ENCODE measurements at regions not wholly inside any gene's neighbourhood (a gene's known extent, or its start where the extent isn't known, plus 50 kb on each side); places are given as distances from the start of the nearest gene placed in this dataset.

- Histone ChIP-seq H3K4me1 (ENCODE audit: control insufficient read depth in 2 of 3, insufficient read depth in 2 of 3, low read depth in 1 of 3, low read length in 3 of 3) (no peaks in the 10 kb centered on the region), H3K27me3 (ENCODE audit: control insufficient read depth, insufficient read depth, low read length) (no peaks in the 10 kb centered on the region), H3K36me3 (ENCODE audit: control insufficient read depth in 2 of 3, insufficient read depth in 3 of 3, low read length in 3 of 3) (no peaks in the 10 kb centered on the region), H3K4me3 (ENCODE audit: low read length in 3 of 3) (no peak overlapping the region), H3K9me3 (ENCODE audit: control insufficient read depth in 2 of 3, insufficient read depth in 1 of 3, low read length in 3 of 3) (peaks cover 0 to 27% (median 2%) of the 10 kb centered on the region in 3 donors), H3K27ac (ENCODE audit: low read depth in 2 of 2, low read length in 2 of 2) (no peak overlapping the region), H3K9ac (ENCODE audit: low read length in 3 of 3) (no peak overlapping the region)
- intact Hi-C loops (cut with DNase I) = no loop called here
- DNase-seq = no peak
- no peak for TF ChIP-seq CTCF (IDR thresholded peaks at IDR 0.05; ENCODE audit: borderline replicate concordance, extremely low read depth, insufficient read depth)
- no peak for FAIRE-seq
Measured at GRCh38 chr12:126767334-126767733, 1499.6 kb upstream of the TMEM132C start.

- Histone ChIP-seq H3K27me3 (ENCODE audit: control insufficient read depth, insufficient read depth, low read length) (no peaks in the 10 kb centered on the region), H3K4me3 (ENCODE audit: low read length in 3 of 3) (no peak overlapping the region), H3K9ac (ENCODE audit: low read length in 3 of 3) (no peak overlapping the region), H3K36me3 (ENCODE audit: control insufficient read depth in 2 of 3, insufficient read depth in 3 of 3, low read length in 3 of 3) (no peaks in the 10 kb centered on the region), H3K4me1 (ENCODE audit: control insufficient read depth in 2 of 3, insufficient read depth in 2 of 3, low read depth in 1 of 3, low read length in 3 of 3) (no peaks in the 10 kb centered on the region), H3K27ac (ENCODE audit: low read depth in 2 of 2, low read length in 2 of 2) (no peak overlapping the region), H3K9me3 (ENCODE audit: control insufficient read depth in 2 of 3, insufficient read depth in 1 of 3, low read length in 3 of 3) (peaks cover 0 to 18% (median 2%) of the 10 kb centered on the region in 3 donors)
- no peak for DNase-seq
- intact Hi-C loops (cut with DNase I) = no loop called here
- no peak for TF ChIP-seq CTCF (IDR thresholded peaks at IDR 0.05; ENCODE audit: borderline replicate concordance, extremely low read depth, insufficient read depth)
- no peak for FAIRE-seq
Measured at GRCh38 chr12:126768517-126768916, 1498.5 kb upstream of the TMEM132C start.

GRCh38 chr12:126770188-126770587, 1496.8 kb upstream of the TMEM132C start:
- TF ChIP-seq CTCF (IDR thresholded peaks at IDR 0.05; ENCODE audit: borderline replicate concordance, extremely low read depth, insufficient read depth) = no peak
- intact Hi-C loops (cut with DNase I) = no loop called here
- Histone ChIP-seq H3K9ac (ENCODE audit: low read length in 3 of 3) (no peak overlapping the region), H3K4me3 (ENCODE audit: low read length in 3 of 3) (no peak overlapping the region), H3K36me3 (ENCODE audit: control insufficient read depth in 2 of 3, insufficient read depth in 3 of 3, low read length in 3 of 3) (no peaks in the 10 kb centered on the region), H3K27me3 (ENCODE audit: control insufficient read depth, insufficient read depth, low read length) (no peaks in the 10 kb centered on the region), H3K27ac (ENCODE audit: low read depth in 2 of 2, low read length in 2 of 2) (no peak overlapping the region), H3K9me3 (ENCODE audit: control insufficient read depth in 2 of 3, insufficient read depth in 1 of 3, low read length in 3 of 3) (peaks cover 0 to 10% (median 2%) of the 10 kb centered on the region in 3 donors), H3K4me1 (ENCODE audit: control insufficient read depth in 2 of 3, insufficient read depth in 2 of 3, low read depth in 1 of 3, low read length in 3 of 3) (no peaks in the 10 kb centered on the region)
- DNase-seq (no peak), FAIRE-seq (no peak)
